SK-N-SH treated with all-trans-retinoic acid at 6 μM for 48 hours (cell line): ENCODE measurements at regions not wholly inside any gene's neighbourhood (a gene's known extent, or its start where the extent isn't known, plus 50 kb on each side); places are given as distances from the start of the nearest gene placed in this dataset.
"Not testable (repeated sequence)": the region's sequence is repeated elsewhere in the genome, so short reads cannot be mapped to it uniquely, and the experiment has no call there.

ENCODE experiments used
- ATAC-seq: fragments of 200-7000 bp; cut with Tn5 transposase; 3 replicates; pipeline ENCODE4 v1.9.1; 2020; ENCODE audit warnings: mild to moderate bottlenecking, moderate library complexity
- ARNTL ChIP-seq: fragments of 450-650 bp; formaldehyde crosslinking; IDR thresholded peaks from 2 replicates; pipeline ENCODE4 v1.5.0; 2020; ENCODE audit warnings: low read depth, mild to moderate bottlenecking, moderate library complexity, borderline replicate concordance
- CREB5 ChIP-seq: fragments of 250-450 bp; sonication (Bioruptor Pico); IDR thresholded peaks from 2 replicates; pipeline ENCODE4 v1.5.1; 2020; ENCODE audit warnings: low read depth, mild to moderate bottlenecking, moderate library complexity
- CSDC2 ChIP-seq: fragments of 250-450 bp; sonication (Bioruptor Pico); IDR thresholded peaks from 2 replicates; pipeline ENCODE4 v1.5.0; 2020; ENCODE audit warnings: mild to moderate bottlenecking, moderate library complexity
- CSRNP3 ChIP-seq: fragments of 250-450 bp; sonication (Bioruptor Pico); IDR thresholded peaks from 2 replicates; pipeline ENCODE4 v1.5.1; 2021; ENCODE audit warnings: mild to moderate bottlenecking, moderate library complexity
- GLIS3 ChIP-seq: fragments of 250-450 bp; sonication (Bioruptor Pico); IDR thresholded peaks from 2 replicates; pipeline ENCODE4 v1.5.0; 2020; ENCODE audit warnings: mild to moderate bottlenecking, moderate library complexity
- ISL1 ChIP-seq: fragments of 250-450 bp; sonication (Bioruptor Pico); IDR thresholded peaks from 2 replicates; pipeline ENCODE4 v2.1.2; 2022; ENCODE audit warnings: mild to moderate bottlenecking, moderate library complexity
- OSR1 ChIP-seq: fragments of 250-450 bp; sonication (Bioruptor Pico); IDR thresholded peaks from 2 replicates; pipeline ENCODE4 v1.8.0; 2022; ENCODE audit warnings: moderate library complexity, mild to moderate bottlenecking, inconsistent platforms
- PATZ1 ChIP-seq: fragments of 250-450 bp; sonication (Bioruptor Pico); IDR thresholded peaks from 2 replicates; pipeline ENCODE4 v1.8.0; 2020; ENCODE audit warnings: mild to moderate bottlenecking, moderate library complexity, borderline replicate concordance
- POU6F1 ChIP-seq: fragments of 250-450 bp; sonication (Bioruptor Pico); IDR thresholded peaks from 2 replicates; pipeline ENCODE4 v1.8.0; 2021; ENCODE audit warnings: low read depth, mild to moderate bottlenecking, moderate library complexity, borderline replicate concordance
- PPARA ChIP-seq: fragments of 250-450 bp; sonication (Bioruptor Pico); IDR thresholded peaks from 2 replicates; pipeline ENCODE4 v1.5.0; 2020; ENCODE audit warnings: mild to moderate bottlenecking, borderline replicate concordance
- RARB ChIP-seq: fragments of 250-450 bp; sonication (Bioruptor Pico); IDR thresholded peaks from 2 replicates; pipeline ENCODE4 v1.8.0; 2021; ENCODE audit warnings: mild to moderate bottlenecking, moderate library complexity
- SNAI2 ChIP-seq: fragments of 250-450 bp; sonication (Bioruptor Pico); IDR thresholded peaks from 2 replicates; pipeline ENCODE4 v1.5.0; 2020; ENCODE audit warnings: mild to moderate bottlenecking, moderate library complexity
- TCF4 ChIP-seq: fragments of 250-450 bp; sonication (Bioruptor Pico); IDR thresholded peaks from 2 replicates; pipeline ENCODE4 v1.8.0; 2021; ENCODE audit warnings: mild to moderate bottlenecking, moderate library complexity, borderline replicate concordance
- TOX ChIP-seq: fragments of 250-450 bp; sonication (Bioruptor Pico); IDR thresholded peaks from 2 replicates; pipeline ENCODE4 v1.8.0; 2021; ENCODE audit warnings: mild to moderate bottlenecking, moderate library complexity, borderline replicate concordance
- TSHZ2 ChIP-seq: fragments of 250-450 bp; sonication (Bioruptor Pico); IDR thresholded peaks from 2 replicates; pipeline ENCODE4 v1.5.0; 2020; ENCODE audit warnings: mild to moderate bottlenecking, moderate library complexity
- ZC3H10 ChIP-seq: fragments of 250-450 bp; sonication (Bioruptor Pico); IDR thresholded peaks from 2 replicates; pipeline ENCODE4 v1.5.1; 2021; ENCODE audit warnings: mild to moderate bottlenecking, moderate library complexity
- ZFP3 ChIP-seq: fragments of 250-450 bp; sonication (Bioruptor Pico); IDR thresholded peaks from 2 replicates; pipeline ENCODE4 v1.5.0; 2020; ENCODE audit warnings: mild to moderate bottlenecking, moderate library complexity
- ZFP30 ChIP-seq: fragments of 450-650 bp; formaldehyde crosslinking; IDR thresholded peaks from 2 replicates; pipeline ENCODE4 v1.5.0; 2022; ENCODE audit warnings: mild to moderate bottlenecking, moderate library complexity
- ZNF565 ChIP-seq: fragments of 450-650 bp; formaldehyde crosslinking; conservative IDR thresholded peaks from 2 replicates; pipeline ENCODE4 v1.5.0; 2020; ENCODE audit warnings: low read depth, mild to moderate bottlenecking, moderate library complexity
- ZNF70 ChIP-seq: fragments of 450-650 bp; formaldehyde crosslinking; IDR thresholded peaks from 2 replicates; pipeline ENCODE4 v1.5.0; 2020; ENCODE audit warnings: mild to moderate bottlenecking, moderate library complexity
- ZNF8 ChIP-seq: fragments of 450-650 bp; formaldehyde crosslinking; IDR thresholded peaks from 2 replicates; pipeline ENCODE4 v1.5.0; 2020; ENCODE audit warnings: mild to moderate bottlenecking, moderate library complexity

GRCh38 chr6:68025764-68026163 is 609.3 kb upstream of the ADGRB3 start:
- ATAC-seq = no peak
- TF ChIP-seq PPARA (CRISPR knock-in tag) (no peak), CSDC2 (no peak), ZFP3 (CRISPR knock-in tag) (no peak), CSRNP3 (CRISPR knock-in tag) (no peak), RARB (CRISPR knock-in tag) (no peak), SNAI2 (no peak), ZNF70 (CRISPR knock-in tag) (no peak), TOX (CRISPR knock-in tag) (no peak), CREB5 (CRISPR knock-in tag) (no peak), ZC3H10 (CRISPR knock-in tag) (no peak), ISL1 (CRISPR knock-in tag) (no peak), ZNF565 (no peak), POU6F1 (no peak)

GRCh38 chr6:68024570-68025269 is 610.4 kb upstream of the ADGRB3 start:
- TF ChIP-seq TCF4 (CRISPR knock-in tag) = no peak
- no peak for TF ChIP-seq CREB5 (CRISPR knock-in tag)
- TF ChIP-seq ARNTL (CRISPR knock-in tag) = no peak
- TF ChIP-seq ZFP30 (CRISPR knock-in tag) = no peak
- no peak for TF ChIP-seq ISL1 (CRISPR knock-in tag)
- no peak for TF ChIP-seq CSRNP3 (CRISPR knock-in tag)
- TF ChIP-seq ZNF565 = no peak
- TF ChIP-seq RARB (CRISPR knock-in tag) = no peak
- TF ChIP-seq ZNF8 = no peak
- TF ChIP-seq ZC3H10 (CRISPR knock-in tag) = no peak
- no peak for TF ChIP-seq ZNF70 (CRISPR knock-in tag)
- TF ChIP-seq GLIS3 (CRISPR knock-in tag) = no peak
- no peak for TF ChIP-seq OSR1 (CRISPR knock-in tag)
- no peak for TF ChIP-seq TSHZ2
- no peak for TF ChIP-seq PATZ1 (CRISPR knock-in tag)
- no peak for ATAC-seq

- not testable (repeated sequence) for ATAC-seq
These were observed 612.1 kb upstream of the ADGRB3 start for GRCh38 chr6:68022968-68023367.
